SK-N-MC (cell line): ENCODE measurements at regions not wholly inside any gene's neighbourhood (a gene's known extent, or its start where the extent isn't known, plus 50 kb on each side); places are given as distances from the start of the nearest gene placed in this dataset.
A peak's percentile ranks its signal among the peaks of the same experiment; 100 is the strongest.

Experiments used
- DNase-seq: peaks from one replicate; pipeline ENCODE4 v3.0.0-alpha.2; 2011; ENCODE audit warnings: low read depth, low spot score
- H3K27ac ChIP-seq: fragments of 200-600 bp; sonication (generic); 2 replicates; pipeline ENCODE4 v1.5.1; 2016; ENCODE audit warnings: mixed run types
- H3K36me3 ChIP-seq: fragments of 200-600 bp; sonication (generic); 2 replicates; pipeline ENCODE4 v1.6.1; 2017; ENCODE audit warnings: antibody characterized with exemption, low read length, mixed read lengths; ENCODE audit not compliant: insufficient read depth
- H3K4me3 ChIP-seq: fragments of 200-600 bp; sonication (generic); 2 replicates; pipeline ENCODE4 v1.5.1; 2016
- H3K9ac ChIP-seq: fragments of 200-600 bp; sonication (generic); 2 replicates; pipeline ENCODE4 v1.8.0; 2017; ENCODE audit warnings: mixed run types, mixed read lengths; ENCODE audit not compliant: insufficient read length
- H3K9me3 ChIP-seq: fragments of 200-600 bp; sonication (generic); 2 replicates; pipeline ENCODE4 v1.6.1; 2017; ENCODE audit warnings: low read depth, mild to moderate bottlenecking, antibody characterized with exemption, low read length, moderate library complexity, mixed read lengths
- EZH2 ChIP-seq: fragments of 200-600 bp; sonication (generic); IDR thresholded peaks from one replicate; pipeline ENCODE4 v1.6.1; 2017; ENCODE audit warnings: antibody characterized with exemption
- FOXP2 ChIP-seq: optimal IDR thresholded peaks from 2 replicates; pipeline ENCODE3; 2011; ENCODE audit warnings: mild to moderate bottlenecking, moderate library complexity; ENCODE audit not compliant: insufficient read depth; ENCODE audit errors: extremely low read length, control extremely low read depth
- POLR2AphosphoS5 ChIP-seq: IDR thresholded peaks from 2 replicates; pipeline ENCODE4 v1.6.1; 2012; ENCODE audit warnings: mild to moderate bottlenecking, low read depth, low read length, borderline replicate concordance

- Histone ChIP-seq H3K9ac (no peak overlapping the region), H3K4me3 (no peak overlapping the region), H3K27ac (no peak overlapping the region), H3K36me3 (no peaks in the 10 kb centered on the region), H3K9me3 (no peaks in the 10 kb centered on the region)
- no peak for TF ChIP-seq FOXP2
- TF ChIP-seq EZH2, result no peak
- TF ChIP-seq POLR2AphosphoS5, result no peak
- DNase-seq, result no peak
These were observed 710.6 kb upstream of the ID2 start for GRCh38 chr2:7971248-7971647.

GRCh38 chr2:7971841-7972240, 710.0 kb upstream of the ID2 start:
- no peak for DNase-seq
- H3K4me3 ChIP-seq, result no peak overlapping the region
- no peak overlapping the region for H3K27ac ChIP-seq
- no peaks in the 10 kb centered on the region for H3K9me3 ChIP-seq
- TF ChIP-seq EZH2 (no peak), POLR2AphosphoS5 (no peak), FOXP2 (no peak)
- no peak overlapping the region for H3K9ac ChIP-seq
- H3K36me3 ChIP-seq, result no peaks in the 10 kb centered on the region

- H3K9me3 ChIP-seq, result no peaks in the 10 kb centered on the region
- H3K36me3 ChIP-seq, result no peaks in the 10 kb centered on the region
- no peak for DNase-seq
- H3K27ac ChIP-seq, result no peak overlapping the region
- no peak overlapping the region for H3K9ac ChIP-seq
- TF ChIP-seq FOXP2, result no peak
- no peak for TF ChIP-seq EZH2
- no peak for TF ChIP-seq POLR2AphosphoS5
- no peak overlapping the region for H3K4me3 ChIP-seq
These were observed 709.2 kb upstream of the ID2 start for GRCh38 chr2:7972670-7973069.

DNA sequence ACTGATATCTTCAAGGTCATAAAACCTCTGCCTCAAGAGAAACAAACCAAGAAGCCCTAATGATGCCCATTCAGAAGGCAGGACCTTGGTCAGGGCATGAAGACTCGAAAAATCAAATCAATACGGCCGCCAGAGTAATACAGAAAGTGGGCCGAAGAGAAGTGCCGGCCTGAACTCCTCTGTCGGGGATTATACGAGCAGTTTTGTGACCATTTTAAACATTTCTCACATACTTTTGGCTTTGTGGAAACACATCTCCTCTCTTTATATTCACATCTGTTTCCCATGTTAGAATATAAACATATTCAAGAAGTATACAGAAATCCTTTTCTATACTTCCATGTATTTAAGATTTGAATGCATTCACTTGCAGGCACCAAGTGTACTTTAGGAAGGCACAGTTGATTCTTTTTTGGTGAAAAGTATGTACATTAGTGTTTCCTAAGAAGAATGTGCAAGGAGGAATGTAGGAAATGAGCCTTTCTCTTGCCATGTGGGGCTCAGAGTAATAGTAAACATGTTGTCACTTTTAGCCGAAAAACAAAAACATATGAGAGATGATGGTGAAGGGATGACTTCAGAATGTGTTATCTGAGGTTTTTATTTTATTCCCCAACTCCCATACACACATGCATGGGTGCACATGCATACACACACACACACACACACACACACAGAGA, 707.9 kb upstream of the ID2 start:
- Histone ChIP-seq H3K4me3 (no peak overlapping the region), H3K9ac (no peak overlapping the region), H3K27ac (peak overlapping the region; percentile 53), H3K9me3 (no peaks in the 10 kb centered on the region), H3K36me3 (no peaks in the 10 kb centered on the region)
- no peak for DNase-seq
- TF ChIP-seq EZH2, result no peak
- no peak for TF ChIP-seq POLR2AphosphoS5
- no peak for TF ChIP-seq FOXP2

DNA sequence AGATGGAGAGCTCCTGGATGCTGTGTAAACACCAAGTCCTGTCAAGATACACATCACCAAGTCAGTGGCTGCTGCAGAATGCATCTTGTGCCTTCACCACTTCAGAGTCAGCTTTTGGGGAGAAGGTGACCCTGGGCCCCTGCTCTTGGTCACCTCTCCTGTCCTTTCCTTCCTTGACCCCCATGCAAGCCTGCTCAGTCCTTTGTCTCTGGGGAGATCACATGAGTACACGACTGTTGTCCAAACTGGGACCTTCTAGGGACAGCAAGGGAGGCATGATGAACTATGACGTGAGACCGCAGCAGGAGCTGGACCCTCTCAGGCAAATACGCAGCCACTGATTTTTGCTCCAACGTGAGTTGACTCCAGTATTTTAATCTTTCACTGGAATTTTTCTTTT, 706.9 kb upstream of the ID2 start:
- Histone ChIP-seq H3K9me3 (no peaks in the 10 kb centered on the region), H3K4me3 (no peak overlapping the region), H3K27ac (no peak overlapping the region), H3K9ac (no peak overlapping the region), H3K36me3 (no peaks in the 10 kb centered on the region)
- TF ChIP-seq POLR2AphosphoS5, result no peak
- no peak for TF ChIP-seq FOXP2
- TF ChIP-seq EZH2, result no peak
- no peak for DNase-seq

DNA sequence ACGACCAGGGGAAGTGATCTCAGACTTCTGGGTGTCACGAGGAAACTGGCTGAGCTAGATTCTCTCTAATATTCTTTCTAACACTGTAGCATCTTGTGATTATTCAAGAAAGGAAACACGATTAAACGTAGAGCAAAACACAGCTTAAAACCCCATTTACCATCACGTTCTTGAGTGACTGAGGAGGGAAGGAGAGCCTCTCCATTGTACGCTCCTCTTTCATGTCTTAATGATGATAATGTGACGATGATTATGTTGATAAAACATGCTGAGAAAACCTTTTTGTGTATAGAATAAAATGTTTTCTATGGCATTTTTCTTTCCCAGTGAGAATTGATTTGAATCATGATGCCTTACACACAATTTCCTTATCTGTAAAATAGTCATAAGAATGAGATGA, 705.6 kb upstream of the ID2 start:
- no peak overlapping the region for H3K9ac ChIP-seq
- H3K4me3 ChIP-seq, result no peak overlapping the region
- no peaks in the 10 kb centered on the region for H3K36me3 ChIP-seq
- no peak for TF ChIP-seq FOXP2
- TF ChIP-seq POLR2AphosphoS5, result no peak
- TF ChIP-seq EZH2, result no peak
- no peak overlapping the region for H3K27ac ChIP-seq
- H3K9me3 ChIP-seq, result no peaks in the 10 kb centered on the region
- no peak for DNase-seq

DNA sequence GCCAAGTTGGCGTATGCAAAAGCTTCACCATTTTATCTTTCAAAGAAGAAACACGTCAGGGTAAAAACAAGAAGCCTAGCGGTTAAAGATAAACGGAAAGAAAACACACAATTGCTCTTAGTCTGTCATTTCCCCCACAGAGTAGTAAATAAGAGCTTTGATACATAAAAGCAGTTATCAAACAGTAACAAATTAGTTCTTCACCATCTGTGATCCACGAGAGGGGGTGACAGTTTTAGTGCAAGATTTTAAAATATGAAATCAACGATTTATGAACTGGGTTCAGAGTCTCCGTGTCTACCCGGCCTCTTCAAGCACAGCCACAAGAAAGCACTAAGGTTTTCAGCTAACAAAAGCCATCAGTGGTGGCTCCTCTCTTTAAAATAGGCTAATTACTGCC, 703.9 kb upstream of the ID2 start:
- Histone ChIP-seq H3K9ac (peak overlapping the region; percentile 7), H3K4me3 (no peak overlapping the region), H3K27ac (no peak overlapping the region), H3K9me3 (no peaks in the 10 kb centered on the region; the same call in 1 of the 2 replicates), H3K36me3 (no peaks in the 10 kb centered on the region)
- no peak for DNase-seq
- TF ChIP-seq FOXP2 (no peak), POLR2AphosphoS5 (no peak), EZH2 (no peak)

DNA sequence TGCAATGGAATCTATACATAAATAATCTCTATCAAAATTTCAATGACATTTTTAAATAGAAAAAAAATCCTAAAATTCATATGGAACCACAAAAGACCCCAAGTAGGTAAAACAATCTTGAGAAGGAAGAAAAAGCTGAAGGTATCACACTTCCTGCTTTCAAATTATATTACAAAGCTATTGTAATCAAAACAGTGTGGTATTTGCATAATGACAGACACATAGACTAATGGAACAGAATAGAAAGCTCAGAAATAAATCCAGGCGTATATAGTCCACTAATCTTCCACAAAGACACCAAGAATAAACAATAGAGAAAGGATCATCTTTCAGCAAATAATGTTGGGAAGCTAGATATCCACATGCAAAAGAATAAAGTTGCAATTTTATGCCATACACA, 699.8 kb upstream of the ID2 start:
- Histone ChIP-seq H3K9ac (no peak overlapping the region), H3K4me3 (no peak overlapping the region), H3K9me3 (peaks cover 2% of the 10 kb centered on the region; the same call in 1 of the 2 replicates), H3K27ac (no peak overlapping the region), H3K36me3 (no peaks in the 10 kb centered on the region)
- no peak for DNase-seq
- TF ChIP-seq POLR2AphosphoS5, result no peak
- TF ChIP-seq EZH2, result no peak
- no peak for TF ChIP-seq FOXP2

- no peak for DNase-seq
- no peak overlapping the region for H3K4me3 ChIP-seq
These were observed 698.4 kb upstream of the ID2 start for GRCh38 chr2:7983451-7983850.

More at GRCh38 chr2:7983451-7983850, 698.4 kb upstream of the ID2 start:
- TF ChIP-seq POLR2AphosphoS5, result no peak
- TF ChIP-seq EZH2, result no peak
- no peak for TF ChIP-seq FOXP2
- H3K9me3 ChIP-seq, result peaks cover 2% of the 10 kb centered on the region; the same call in 1 of the 2 replicates
- H3K36me3 ChIP-seq, result no peaks in the 10 kb centered on the region
- H3K9ac ChIP-seq, result no peak overlapping the region
- no peak overlapping the region for H3K27ac ChIP-seq
